ENCODE measurements at regions not wholly inside any gene's neighbourhood (a gene's known extent, or its start where the extent isn't known, plus 50 kb on each side); places are given as distances from the start of the nearest gene placed in this dataset.

GRCh38 chr18:52220062-52220591, 119.9 kb upstream of the DCC start:
- Mint-ChIP-seq H3K27me3 (ENCODE audit: low read depth) (peaks cover 4% of the 10 kb centered on the region), H3K4me1 (ENCODE audit: low read depth) (peaks cover 7% of the 10 kb centered on the region), H3K9me3 (ENCODE audit: low read depth) (no peaks in the 10 kb centered on the region), H3K4me3 (ENCODE audit: unreplicated experiment) (no peak overlapping the region), H3K36me3 (ENCODE audit: low read depth) (no peaks in the 10 kb centered on the region), H3K27ac (ENCODE audit: unreplicated experiment) (no peak overlapping the region)
- TF ChIP-seq CTCF (IDR thresholded peaks at IDR 0.05), result no peak
- DNase-seq (ENCODE audit: low spot score), result no peak

GRCh38 chr18:52222211-52222610, 117.8 kb upstream of the DCC start:
- Mint-ChIP-seq H3K27ac (ENCODE audit: unreplicated experiment) (no peak overlapping the region), H3K4me3 (ENCODE audit: unreplicated experiment) (no peak overlapping the region), H3K9me3 (ENCODE audit: low read depth) (no peaks in the 10 kb centered on the region), H3K36me3 (ENCODE audit: low read depth) (no peaks in the 10 kb centered on the region), H3K27me3 (ENCODE audit: low read depth) (peaks cover 4% of the 10 kb centered on the region), H3K4me1 (ENCODE audit: low read depth) (peaks cover 3% of the 10 kb centered on the region)
- no peak for DNase-seq (ENCODE audit: low spot score)
- TF ChIP-seq CTCF (IDR thresholded peaks at IDR 0.05), result no peak

GRCh38 chr18:52227536-52227935, 112.5 kb upstream of the DCC start:
- Mint-ChIP-seq H3K4me3 (ENCODE audit: unreplicated experiment) (no peak overlapping the region), H3K27me3 (ENCODE audit: low read depth) (peaks cover 1% of the 10 kb centered on the region), H3K36me3 (ENCODE audit: low read depth) (no peaks in the 10 kb centered on the region), H3K4me1 (ENCODE audit: low read depth) (no peaks in the 10 kb centered on the region), H3K9me3 (ENCODE audit: low read depth) (no peaks in the 10 kb centered on the region), H3K27ac (ENCODE audit: unreplicated experiment) (no peak overlapping the region)
- no peak for DNase-seq (ENCODE audit: low spot score)
- TF ChIP-seq CTCF (IDR thresholded peaks at IDR 0.05), result no peak

- Mint-ChIP-seq H3K27me3 (ENCODE audit: low read depth) (peaks cover 4% of the 10 kb centered on the region), H3K4me1 (ENCODE audit: low read depth) (no peaks in the 10 kb centered on the region), H3K4me3 (ENCODE audit: unreplicated experiment) (no peak overlapping the region), H3K27ac (ENCODE audit: unreplicated experiment) (no peak overlapping the region), H3K36me3 (ENCODE audit: low read depth) (no peaks in the 10 kb centered on the region), H3K9me3 (ENCODE audit: low read depth) (no peaks in the 10 kb centered on the region)
- DNase-seq (ENCODE audit: low spot score), result no peak
- no peak for TF ChIP-seq CTCF (IDR thresholded peaks at IDR 0.05)
Measured at GRCh38 chr18:52228166-52228565, 111.8 kb upstream of the DCC start.

- H3K27me3 Mint-ChIP-seq (ENCODE audit: low read depth), result peaks cover 2% of the 10 kb centered on the region
- H3K9me3 Mint-ChIP-seq (ENCODE audit: low read depth), result peaks cover 5% of the 10 kb centered on the region
- H3K27ac Mint-ChIP-seq (ENCODE audit: unreplicated experiment), result no peak overlapping the region
- DNase-seq (ENCODE audit: low spot score), result no peak
- H3K36me3 Mint-ChIP-seq (ENCODE audit: low read depth), result no peaks in the 10 kb centered on the region
- no peak overlapping the region for H3K4me3 Mint-ChIP-seq (ENCODE audit: unreplicated experiment)
- TF ChIP-seq CTCF (IDR thresholded peaks at IDR 0.05), result no peak
- no peaks in the 10 kb centered on the region for H3K4me1 Mint-ChIP-seq (ENCODE audit: low read depth)
Measured at GRCh38 chr18:52236131-52236530, 103.9 kb upstream of the DCC start.
